ENCODE measurements at regions not wholly inside any gene's neighbourhood (a gene's known extent, or its start where the extent isn't known, plus 50 kb on each side); places are given as distances from the start of the nearest gene placed in this dataset.

GRCh38 chr4:183035256-183035655, 63.8 kb upstream of the WWC2 start:
- H3K9ac ChIP-seq (ENCODE audit: low read depth in 1 of 2, low read length in 2 of 2): no peak overlapping the region
- no peaks in the 10 kb centered on the region for H3K27me3 ChIP-seq (ENCODE audit: control insufficient read depth in 4 of 4, insufficient read depth in 4 of 4, low read length in 3 of 4)
- no peak overlapping the region for H3K4me3 ChIP-seq (ENCODE audit: low read depth in 1 of 3, low read length in 3 of 3)
- no peaks in the 10 kb centered on the region for H3K36me3 ChIP-seq (ENCODE audit: control insufficient read depth in 4 of 4, insufficient read depth in 3 of 4, low read depth in 1 of 4, low read length in 3 of 4)
- no peak overlapping the region for H3K27ac ChIP-seq (ENCODE audit: low read depth in 1 of 2, low read length in 2 of 2)
- TF ChIP-seq RAD21 (IDR thresholded peaks at IDR 0.05) (no peak), JUND (IDR thresholded peaks at IDR 0.05) (no peak), HNF4G (IDR thresholded peaks at IDR 0.05) (no peak), FOXA2 (IDR thresholded peaks at IDR 0.05) (no peak), CTCF (IDR thresholded peaks at IDR 0.05; ENCODE audit: low read depth, low read length, missing input control) (no peak), EGR1 (IDR thresholded peaks at IDR 0.05; ENCODE audit: low read depth in 2 of 2) (no peak), ATF3 (IDR thresholded peaks at IDR 0.05) (no peak), FOXA1 (IDR thresholded peaks at IDR 0.05) (no peak), YY1 (IDR thresholded peaks at IDR 0.05) (no peak), NR2F2 (IDR thresholded peaks at IDR 0.05) (no peak), TAF1 (conservative IDR thresholded peaks at IDR 0.05) (no peak), RXRA (IDR thresholded peaks at IDR 0.05) (no peak), REST (IDR thresholded peaks at IDR 0.05) (no peak), MAX (IDR thresholded peaks at IDR 0.05) (no peak), SP1 (IDR thresholded peaks at IDR 0.05) (no peak), ZBTB33 (IDR thresholded peaks at IDR 0.05) (no peak)
- H3K4me1 ChIP-seq (ENCODE audit: control insufficient read depth in 4 of 4, insufficient read depth in 4 of 4, low read length in 3 of 4): peaks cover 0 to 3% (median under 1%) of the 10 kb centered on the region in 4 donors
- DNase-seq (ENCODE audit: low spot score): no peak
- H3K9me3 ChIP-seq (ENCODE audit: control insufficient read depth in 4 of 4, low read length in 3 of 4): no peaks in the 10 kb centered on the region
- WGBS: 76% methylated on average over 5 of the region's 5 CpGs

GRCh38 chr4:183030823-183031222, 68.2 kb upstream of the WWC2 start:
- 83% methylated on average over 4 of the region's 4 CpGs for WGBS
- H3K27me3 ChIP-seq (ENCODE audit: control insufficient read depth in 4 of 4, insufficient read depth in 4 of 4, low read length in 3 of 4): peaks cover 0 to 2% (median 0%) of the 10 kb centered on the region in 4 donors
- TF ChIP-seq FOXA2 (IDR thresholded peaks at IDR 0.05): no peak
- no peak for TF ChIP-seq YY1 (IDR thresholded peaks at IDR 0.05)
- TF ChIP-seq GABPA (IDR thresholded peaks at IDR 0.05 in 1 of 2, conservative IDR thresholded peaks at IDR 0.05 in 1 of 2): no peak
- no peak for TF ChIP-seq JUND (IDR thresholded peaks at IDR 0.05)
- no peak for TF ChIP-seq HNF4A (conservative IDR thresholded peaks at IDR 0.05)
- TF ChIP-seq NR2F2 (IDR thresholded peaks at IDR 0.05): no peak
- TF ChIP-seq REST (IDR thresholded peaks at IDR 0.05): no peak
- TF ChIP-seq EGR1 (IDR thresholded peaks at IDR 0.05; ENCODE audit: low read depth in 2 of 2): no peak
- no peak for TF ChIP-seq TAF1 (conservative IDR thresholded peaks at IDR 0.05)
- TF ChIP-seq CTCF (IDR thresholded peaks at IDR 0.05; ENCODE audit: low read depth, low read length, missing input control): no peak
- TF ChIP-seq RXRA (IDR thresholded peaks at IDR 0.05): no peak
- no peak for TF ChIP-seq HNF4G (IDR thresholded peaks at IDR 0.05)
- no peak for TF ChIP-seq SP1 (IDR thresholded peaks at IDR 0.05)

More at GRCh38 chr4:183030823-183031222, 68.2 kb upstream of the WWC2 start:
- Histone ChIP-seq H3K9ac (ENCODE audit: low read depth in 1 of 2, low read length in 2 of 2) (no peak overlapping the region), H3K4me3 (ENCODE audit: low read depth in 1 of 3, low read length in 3 of 3) (no peak overlapping the region), H3K27ac (ENCODE audit: low read depth in 1 of 2, low read length in 2 of 2) (no peak overlapping the region), H3K36me3 (ENCODE audit: control insufficient read depth in 4 of 4, insufficient read depth in 3 of 4, low read depth in 1 of 4, low read length in 3 of 4) (no peaks in the 10 kb centered on the region), H3K4me1 (ENCODE audit: control insufficient read depth in 4 of 4, insufficient read depth in 4 of 4, low read length in 3 of 4) (peaks cover 0 to 3% (median under 1%) of the 10 kb centered on the region in 4 donors), H3K9me3 (ENCODE audit: control insufficient read depth in 4 of 4, low read length in 3 of 4) (no peaks in the 10 kb centered on the region)
- DNase-seq (ENCODE audit: low spot score): no peak
